Prostate gland (tissue), 2 donors: ENCODE measurements at regions not wholly inside any gene's neighbourhood (a gene's known extent, or its start where the extent isn't known, plus 50 kb on each side); places are given as distances from the start of the nearest gene placed in this dataset.

Experiments used
- DNase-seq: peaks from one replicate; pipeline ENCODE4 v3.0.0-alpha.2; 2019; ENCODE audit warnings: low spot score
- H3K27ac ChIP-seq, 2 donors: fragments of 200-600 bp; sonication (generic); 2 replicates each; pipeline ENCODE4 v1.5.1; 2017 to 2019
- H3K27me3 ChIP-seq: fragments of 200-600 bp; sonication (generic); replicated peaks from 2 replicates; pipeline ENCODE4 v1.5.1; 2019; ENCODE audit not compliant: insufficient read depth
- H3K36me3 ChIP-seq, 2 donors: fragments of 200-600 bp; sonication (generic); 1 replicate in 1 of 2; 2 replicates in 1 of 2; pipeline versions ENCODE4 v1.5.1 to v1.8.1; 2017 to 2019
- H3K4me1 ChIP-seq: fragments of 200-600 bp; sonication (generic); replicated peaks from 2 replicates; pipeline ENCODE4 v1.5.1; 2019
- H3K4me3 ChIP-seq, 2 donors: fragments of 200-600 bp; sonication (generic); 2 replicates each; pipeline ENCODE4 v1.5.1; 2017 to 2019
- H3K9me3 ChIP-seq: fragments of 200-600 bp; sonication (generic); 2 replicates; pipeline ENCODE4 v1.5.1; 2017
- POLR2A ChIP-seq: fragments of 450-650 bp; IDR thresholded peaks from one replicate; pipeline ENCODE4 v1.6.1; 2016; ENCODE audit warnings: antibody characterized with exemption, mild to moderate bottlenecking
- POLR2AphosphoS5 ChIP-seq: sonication (generic); formaldehyde crosslinking; IDR thresholded peaks from one replicate; pipeline ENCODE4 v1.6.1; 2017; ENCODE audit warnings: antibody characterized with exemption
- WGBS: methylation state at CpG from one replicate; pipeline ENCODE4 v1.1.5; 2018; 5-methylcytosine and 5-hydroxymethylcytosine counted together
- intact Hi-C: fragments of 100-400 bp; cut with DNase I; formaldehyde crosslinking; loops from one replicate; pipeline ENCODE4 v1.14.2; 2022
- TF ChIP-seq, protein P1 (sequence below), 4 experiments: fragments of 200-600 bp in 2 of 4; fragments of 450-650 bp in 2 of 4; sonication (generic) in 2 of 4; IDR thresholded peaks; 1 replicate in 3 of 4; 2 replicates in 1 of 4; pipeline ENCODE4 v1.5.1; 2016 to 2019; ENCODE audit warnings: antibody characterized with exemption in 4 of 4, mild to moderate bottlenecking in 2 of 4, moderate library complexity in 2 of 4

DNA sequence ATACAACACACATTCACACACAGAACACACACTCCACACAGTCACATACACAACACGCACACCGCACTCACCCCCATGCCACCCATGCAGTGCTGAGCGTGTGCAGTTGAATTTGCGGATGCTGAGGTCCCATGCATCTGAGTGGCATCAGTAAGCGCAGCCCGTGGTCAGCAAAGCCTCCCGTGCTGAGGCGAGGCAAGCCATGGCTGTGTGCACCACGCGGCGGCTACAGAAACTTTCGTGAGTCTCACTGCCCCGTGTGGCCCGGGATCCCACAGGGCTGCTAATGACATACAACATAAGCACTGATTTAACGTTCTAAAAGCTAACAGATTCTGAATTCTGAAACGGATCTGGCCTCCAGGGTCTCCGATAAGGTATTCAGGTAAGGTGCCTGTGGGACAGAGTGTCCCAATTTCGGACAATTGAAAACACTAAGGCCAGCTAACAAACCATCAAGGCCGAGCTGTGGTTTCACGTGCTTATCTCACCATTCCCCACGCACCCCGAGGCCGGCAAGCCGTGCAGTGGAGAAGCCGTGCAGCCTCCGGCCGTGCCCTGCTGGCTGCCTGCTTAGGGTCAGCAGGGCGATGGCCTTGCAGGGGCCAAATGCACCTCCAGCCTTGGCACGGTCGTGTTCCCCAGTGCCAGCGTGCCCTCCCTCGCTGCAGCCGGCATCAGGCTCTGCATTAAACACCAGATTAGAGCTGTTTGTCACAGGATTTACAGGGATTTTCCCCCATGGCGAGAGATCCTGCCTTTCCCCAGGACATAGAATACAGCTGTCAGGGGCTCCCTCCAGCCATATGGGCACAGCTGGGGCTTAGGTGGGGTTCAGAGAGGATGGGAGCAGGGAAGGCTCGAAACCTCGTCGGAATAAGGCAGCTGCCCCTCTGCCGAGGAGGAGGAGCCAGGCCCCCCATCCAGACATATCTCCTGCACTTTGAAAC, 191.7 kb downstream of the C16orf95 start:
- peaks cover 1% of the 10 kb centered on the region for H3K27me3 ChIP-seq
- 69% methylated on average over 38 of the region's 38 CpGs for WGBS
- H3K27ac ChIP-seq: no peak overlapping the region
- H3K36me3 ChIP-seq: no peaks in the 10 kb centered on the region
- no peaks in the 10 kb centered on the region for H3K4me1 ChIP-seq
- TF ChIP-seq, protein P1, sequence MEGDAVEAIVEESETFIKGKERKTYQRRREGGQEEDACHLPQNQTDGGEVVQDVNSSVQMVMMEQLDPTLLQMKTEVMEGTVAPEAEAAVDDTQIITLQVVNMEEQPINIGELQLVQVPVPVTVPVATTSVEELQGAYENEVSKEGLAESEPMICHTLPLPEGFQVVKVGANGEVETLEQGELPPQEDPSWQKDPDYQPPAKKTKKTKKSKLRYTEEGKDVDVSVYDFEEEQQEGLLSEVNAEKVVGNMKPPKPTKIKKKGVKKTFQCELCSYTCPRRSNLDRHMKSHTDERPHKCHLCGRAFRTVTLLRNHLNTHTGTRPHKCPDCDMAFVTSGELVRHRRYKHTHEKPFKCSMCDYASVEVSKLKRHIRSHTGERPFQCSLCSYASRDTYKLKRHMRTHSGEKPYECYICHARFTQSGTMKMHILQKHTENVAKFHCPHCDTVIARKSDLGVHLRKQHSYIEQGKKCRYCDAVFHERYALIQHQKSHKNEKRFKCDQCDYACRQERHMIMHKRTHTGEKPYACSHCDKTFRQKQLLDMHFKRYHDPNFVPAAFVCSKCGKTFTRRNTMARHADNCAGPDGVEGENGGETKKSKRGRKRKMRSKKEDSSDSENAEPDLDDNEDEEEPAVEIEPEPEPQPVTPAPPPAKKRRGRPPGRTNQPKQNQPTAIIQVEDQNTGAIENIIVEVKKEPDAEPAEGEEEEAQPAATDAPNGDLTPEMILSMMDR (IDR thresholded peaks at IDR 0.05): no peak
- TF ChIP-seq POLR2AphosphoS5 (no peak), POLR2A (no peak)
- no peak overlapping the region for H3K4me3 ChIP-seq
- DNase-seq: no peak
- intact Hi-C loops: no loop called here
- no peaks in the 10 kb centered on the region for H3K9me3 ChIP-seq

DNA sequence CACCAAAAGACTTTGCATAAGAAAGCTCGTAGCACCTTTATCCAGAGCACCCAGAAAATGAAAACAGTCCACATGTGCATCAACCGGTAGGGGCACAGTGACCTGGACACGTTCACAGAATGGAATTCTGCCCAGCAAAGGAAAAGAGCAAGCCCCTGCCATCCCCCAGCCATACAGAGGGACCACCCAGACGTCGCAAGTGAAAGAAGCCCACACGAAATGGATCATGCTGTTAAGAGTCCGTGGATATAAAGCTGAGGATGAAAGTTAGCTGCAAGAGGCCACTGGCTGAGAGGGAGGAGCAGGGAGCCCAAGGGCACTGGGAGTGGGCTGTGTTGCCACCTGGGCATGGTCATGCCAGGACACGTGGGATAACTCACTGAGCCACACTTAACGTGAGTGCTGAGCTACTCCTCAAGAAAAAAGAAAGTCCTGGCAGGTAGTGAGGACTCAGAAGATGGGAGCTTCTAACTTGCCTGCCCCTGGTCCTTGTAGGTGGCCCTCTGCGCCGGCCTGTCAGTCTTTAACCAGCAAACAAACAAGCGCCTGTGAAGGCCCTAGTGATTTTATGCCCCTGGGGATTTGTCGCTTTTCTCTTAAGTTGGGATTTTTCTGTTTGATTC, 190.7 kb downstream of the C16orf95 start:
- no peak for DNase-seq
- WGBS: 53% methylated on average over 13 of the region's 13 CpGs
- intact Hi-C loops: no loop called here
- TF ChIP-seq, protein P1 (IDR thresholded peaks at IDR 0.05): no peak
- no peak for TF ChIP-seq POLR2A
- TF ChIP-seq POLR2AphosphoS5: no peak
- no peaks in the 10 kb centered on the region for H3K36me3 ChIP-seq
- no peaks in the 10 kb centered on the region for H3K4me1 ChIP-seq
- no peak overlapping the region for H3K27ac ChIP-seq
- no peak overlapping the region for H3K4me3 ChIP-seq
- H3K9me3 ChIP-seq: no peaks in the 10 kb centered on the region
- H3K27me3 ChIP-seq: peaks cover 1% of the 10 kb centered on the region

DNA sequence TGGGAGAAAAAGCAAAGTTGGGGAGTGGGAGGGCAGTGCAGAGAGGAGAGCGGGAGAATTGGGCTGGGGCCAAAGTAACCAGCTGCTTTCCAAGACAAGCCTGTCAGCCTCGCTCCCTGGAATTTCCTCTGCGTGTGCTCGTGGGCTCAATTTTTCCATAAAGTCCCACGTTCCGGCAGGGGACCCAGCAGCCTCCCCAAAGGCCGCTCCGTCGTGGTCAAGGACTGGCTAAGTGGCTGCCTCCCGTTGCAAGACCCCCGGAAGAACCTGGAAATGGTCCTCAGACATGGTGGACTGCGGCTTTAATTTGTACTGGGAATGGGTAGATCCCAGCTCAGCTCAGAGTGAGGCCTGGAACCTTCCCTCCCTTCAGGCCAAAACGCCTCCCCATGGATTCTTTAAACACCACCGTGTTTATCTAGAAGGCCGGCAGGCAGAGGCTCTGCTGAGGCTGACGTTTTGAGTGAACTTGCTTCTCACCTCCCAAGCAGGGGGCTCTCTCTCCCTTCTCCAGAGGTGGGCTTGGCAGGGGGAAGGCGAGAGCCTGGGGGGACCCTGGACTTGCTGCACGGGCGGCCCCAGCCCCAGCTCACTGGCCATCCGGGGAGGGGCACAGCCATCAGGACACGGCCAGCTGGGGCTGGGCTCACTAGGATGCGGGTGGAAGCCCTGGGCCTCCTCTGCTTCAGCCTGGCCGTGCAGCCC, 190.0 kb downstream of the C16orf95 start:
- Histone ChIP-seq H3K36me3 (no peaks in the 10 kb centered on the region), H3K4me1 (no peaks in the 10 kb centered on the region), H3K27me3 (peaks cover 1% of the 10 kb centered on the region), H3K9me3 (no peaks in the 10 kb centered on the region), H3K4me3 (no peak overlapping the region), H3K27ac (no peak overlapping the region)
- no peak for DNase-seq
- TF ChIP-seq POLR2A: no peak
- no peak for TF ChIP-seq POLR2AphosphoS5
- TF ChIP-seq, protein P1 (IDR thresholded peaks at IDR 0.05): no peak
- intact Hi-C loops: no loop called here
- 24% methylated on average over 20 of the region's 23 CpGs for whole genome bisulfite sequencing

DNA sequence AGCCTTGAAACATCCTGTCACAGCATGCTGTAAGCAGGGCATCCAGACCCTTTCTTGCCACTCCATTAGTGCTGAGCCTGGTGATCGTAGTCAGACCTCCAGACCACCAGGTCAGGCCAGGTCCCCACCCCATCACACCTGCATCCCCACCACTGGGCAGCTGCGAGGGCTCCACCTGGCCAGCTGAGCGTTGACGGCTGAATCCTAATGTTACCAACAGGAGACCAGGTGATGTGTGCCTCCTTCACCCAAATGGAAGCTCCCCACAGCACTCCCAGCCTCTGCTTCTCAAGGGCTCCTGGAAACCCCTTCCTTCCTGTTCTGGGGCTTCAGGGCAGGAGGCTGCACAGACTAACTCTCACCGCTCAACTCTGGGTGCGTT, 189.4 kb downstream of the C16orf95 start:
- Histone ChIP-seq H3K4me1 (no peaks in the 10 kb centered on the region), H3K27me3 (peaks cover 1% of the 10 kb centered on the region), H3K4me3 (no peak overlapping the region), H3K9me3 (no peaks in the 10 kb centered on the region), H3K27ac (no peak overlapping the region), H3K36me3 (no peaks in the 10 kb centered on the region)
- intact Hi-C loops: no loop called here
- no peak for DNase-seq
- TF ChIP-seq POLR2A (no peak), POLR2AphosphoS5 (no peak)
- TF ChIP-seq, protein P1 (IDR thresholded peaks at IDR 0.05): no peak
- 94% methylated on average over 6 of the region's 6 CpGs for WGBS
